ENCODE measurements at regions not wholly inside any gene's neighbourhood (a gene's known extent, or its start where the extent isn't known, plus 50 kb on each side); places are given as distances from the start of the nearest gene placed in this dataset.

- no peak overlapping the region for H3K27ac ChIP-seq
- CTCF ChIA-PET, result no interaction called here
- TF ChIP-seq CTCF (conservative IDR thresholded peaks at IDR 0.05; ENCODE audit: low read depth), result no peak
- POLR2A ChIA-PET (ENCODE audit: low non-redundant PET), result no interaction called here
- DNase-seq (ENCODE audit: low spot score), result no peak
Measured at GRCh38 chr12:124147575-124147974, 147.3 kb upstream of the RFLNA start.

- H3K27ac ChIP-seq, result no peak overlapping the region
- no peak for DNase-seq (ENCODE audit: low spot score)
- ChIA-PET POLR2A (ENCODE audit: low non-redundant PET) (no interaction called here), CTCF (no interaction called here)
- no peak for TF ChIP-seq CTCF (conservative IDR thresholded peaks at IDR 0.05; ENCODE audit: low read depth)
Measured at GRCh38 chr12:124148481-124149273, 146.2 kb upstream of the RFLNA start.

- no peak for TF ChIP-seq CTCF (conservative IDR thresholded peaks at IDR 0.05; ENCODE audit: low read depth)
- ChIA-PET POLR2A (ENCODE audit: low non-redundant PET) (no interaction called here), CTCF (interaction anchor here (0.7 to 0.8 kb wide), 2 partner anchors 18 to 616 kb away, joined by 3 read pairs; no protein-coding TSS in a partner anchor)
- no peak for DNase-seq (ENCODE audit: low spot score)
- no peak overlapping the region for H3K27ac ChIP-seq
Measured at GRCh38 chr12:124149287-124149686, 145.6 kb upstream of the RFLNA start.

GRCh38 chr12:124150168-124150567 is 144.7 kb upstream of the RFLNA start:
- no peak for TF ChIP-seq CTCF (conservative IDR thresholded peaks at IDR 0.05; ENCODE audit: low read depth)
- ChIA-PET POLR2A (ENCODE audit: low non-redundant PET) (no interaction called here), CTCF (interaction anchor here (0.8 kb wide), 1 partner anchor 615 kb away, joined by 3 read pairs; no protein-coding TSS in a partner anchor)
- H3K27ac ChIP-seq, result no peak overlapping the region
- no peak for DNase-seq (ENCODE audit: low spot score)

- no peak for TF ChIP-seq CTCF (conservative IDR thresholded peaks at IDR 0.05; ENCODE audit: low read depth)
- ChIA-PET CTCF (no interaction called here), POLR2A (ENCODE audit: low non-redundant PET) (no interaction called here)
- no peak overlapping the region for H3K27ac ChIP-seq
- no peak for DNase-seq (ENCODE audit: low spot score)
Measured at GRCh38 chr12:124151583-124151982, 143.3 kb upstream of the RFLNA start.

- ChIA-PET CTCF (no interaction called here), POLR2A (ENCODE audit: low non-redundant PET) (no interaction called here)
- no peak overlapping the region for H3K27ac ChIP-seq
- no peak for TF ChIP-seq CTCF (conservative IDR thresholded peaks at IDR 0.05; ENCODE audit: low read depth)
- DNase-seq (ENCODE audit: low spot score), result no peak
Measured at GRCh38 chr12:124152731-124153130, 142.2 kb upstream of the RFLNA start.
